B cell (primary cell): ENCODE measurements at regions not wholly inside any gene's neighbourhood (a gene's known extent, or its start where the extent isn't known, plus 50 kb on each side); places are given as distances from the start of the nearest gene placed in this dataset.

ENCODE experiments used
- ATAC-seq: fragments of 200-7000 bp; cut with Tn5 transposase; one replicate; pipeline ENCODE4 v1.10.0; 2021; ENCODE audit warnings: low read depth, mild to moderate bottlenecking, moderate number of reproducible peaks, moderate library complexity
- CTCF ChIA-PET: fragments of 350-600 bp; sonication (Branson Sonifier 250); formaldehyde crosslinking; loops from one replicate; lab custom pipeline; 2021; ENCODE audit warnings: antibody characterized with exemption, inconsistent platforms; lab: Charles Lee
- POLR2A ChIA-PET: fragments of 350-600 bp; sonication (Branson Sonifier 250); formaldehyde crosslinking; loops from one replicate; lab custom pipeline; 2021; ENCODE audit warnings: antibody characterized with exemption; lab: Charles Lee
- DNase-seq: peaks from one replicate; pipeline ENCODE4 v3.0.0; 2013
- H2AFZ ChIP-seq: 2 replicates; pipeline ENCODE4 v1.6.1; 2012; ENCODE audit warnings: mild to moderate bottlenecking, low read depth, low read length; ENCODE audit not compliant: insufficient read depth, poor library complexity, severe bottlenecking
- H3K27ac ChIP-seq, 2 donors: 1 replicate in 1 of 2; 2 replicates in 1 of 2; pipeline ENCODE4 v1.5.1; 2012 to 2013; ENCODE audit warnings: low read length in 2 of 2, mild to moderate bottlenecking in 2 of 2, moderate library complexity in 1 of 2
- H3K27me3 ChIP-seq, 4 experiments: fragments of 200-600 bp in 1 of 4; sonication (generic) in 1 of 4; replicated peaks in 1 of 4; 1 replicate in 2 of 4; 2 replicates in 2 of 4; pipeline versions ENCODE4 v1.6.1 to v1.7.0; 2013 to 2016; ENCODE audit warnings: low read length in 3 of 4, mild to moderate bottlenecking in 2 of 4, mixed read lengths in 1 of 4, moderate library complexity in 1 of 4; ENCODE audit not compliant: insufficient read depth in 4 of 4, control insufficient read depth in 3 of 4; ENCODE audit errors: control extremely low read depth in 1 of 4
- H3K36me3 ChIP-seq, 2 experiments: replicated peaks in 1 of 2; 1 replicate in 1 of 2; 2 replicates in 1 of 2; pipeline versions ENCODE4 v1.6.1 to v1.7.1; 2013; ENCODE audit warnings: low read length in 1 of 2; ENCODE audit not compliant: insufficient read depth in 2 of 2, control insufficient read depth in 1 of 2; ENCODE audit errors: control extremely low read depth in 1 of 2, extremely low read depth in 1 of 2
- H3K4me1 ChIP-seq, 2 donors: fragments of 200-600 bp in 1 of 2; sonication (generic) in 1 of 2; 1 replicate in 1 of 2; 2 replicates in 1 of 2; pipeline versions ENCODE4 v1.5.1 to v1.6.1; 2013 to 2017; ENCODE audit warnings: low read length in 2 of 2; ENCODE audit not compliant: control insufficient read depth in 2 of 2, insufficient read depth in 2 of 2
- H3K4me2 ChIP-seq: replicated peaks from 2 replicates; pipeline ENCODE3; 2012; ENCODE audit warnings: mild to moderate bottlenecking, low read depth, low read length; ENCODE audit not compliant: poor library complexity, severe bottlenecking
- H3K4me3 ChIP-seq, 5 experiments: fragments of 200-600 bp in 1 of 5; sonication (generic) in 1 of 5; 1 replicate in 3 of 5; 2 replicates in 2 of 5; pipeline versions ENCODE4 v1.5.1 to v1.7.0; 2011 to 2016; ENCODE audit warnings: low read length in 4 of 5, mild to moderate bottlenecking in 4 of 5, low read depth in 2 of 5, control low read depth in 1 of 5, moderate library complexity in 1 of 5; ENCODE audit not compliant: insufficient read depth in 1 of 5; ENCODE audit errors: control extremely low read depth in 1 of 5, extremely low read depth in 1 of 5
- H3K79me2 ChIP-seq: fragments of 200-600 bp; sonication (generic); one replicate; pipeline ENCODE4 v1.6.0; 2016; ENCODE audit warnings: low read length; ENCODE audit not compliant: control insufficient read depth, insufficient read depth
- H3K9ac ChIP-seq: fragments of 200-600 bp; sonication (generic); 2 replicates; pipeline ENCODE4 v1.6.1; 2017; ENCODE audit warnings: mild to moderate bottlenecking, low read length, moderate library complexity
- H3K9me3 ChIP-seq, 3 donors: one replicate each; pipeline versions ENCODE4 v1.6.1 to v1.7.1; 2013; ENCODE audit warnings: low read length in 2 of 3; ENCODE audit not compliant: control insufficient read depth in 2 of 3, insufficient read depth in 1 of 3; ENCODE audit errors: control extremely low read depth in 1 of 3
- H4K20me1 ChIP-seq: 2 replicates; pipeline ENCODE4 v1.6.0; 2012; ENCODE audit warnings: mild to moderate bottlenecking, low read length; ENCODE audit not compliant: insufficient read depth, control insufficient read depth, poor library complexity, severe bottlenecking
- H3K27ac Mint-ChIP-seq: one replicate; pipeline ENCODE4 v1.8.0; 2021; ENCODE audit warnings: mixed read lengths
- H3K27me3 Mint-ChIP-seq: one replicate; pipeline ENCODE4 v1.8.0; 2021; ENCODE audit warnings: mixed read lengths
- H3K4me1 Mint-ChIP-seq: one replicate; pipeline ENCODE4 v1.8.0; 2021; ENCODE audit warnings: mixed read lengths
- H3K4me3 Mint-ChIP-seq: one replicate; pipeline ENCODE4 v1.8.0; 2021; ENCODE audit warnings: mixed read lengths
- H3K9me3 Mint-ChIP-seq: one replicate; pipeline ENCODE4 v1.8.0; 2022; ENCODE audit warnings: mixed read lengths; ENCODE audit not compliant: insufficient read depth
- CTCF ChIP-seq: fragments of 200-600 bp; IDR thresholded peaks from one replicate; pipeline ENCODE4 v1.8.0; 2022; ENCODE audit warnings: antibody characterized with exemption, mild to moderate bottlenecking
- EZH2 ChIP-seq: IDR thresholded peaks from 2 replicates; pipeline ENCODE4 v1.6.1; 2012; ENCODE audit warnings: borderline replicate concordance, low read depth, mild to moderate bottlenecking, moderate library complexity, low read length; ENCODE audit not compliant: insufficient read depth, poor library complexity, severe bottlenecking
- WGBS: methylation state at CpG from one replicate; pipeline ENCODE4 v1.1.5; 2013; ENCODE audit warnings: missing lambda C conversion rate; ENCODE audit not compliant: insufficient coverage; 5-methylcytosine and 5-hydroxymethylcytosine counted together
- intact Hi-C: fragments of 100-400 bp; cut with micrococcal nuclease; formaldehyde crosslinking; loops from one replicate; pipeline ENCODE4 v1.10.0; 2022

- Mint-ChIP-seq H3K4me1 (no peaks in the 10 kb centered on the region), H3K4me3 (no peak overlapping the region), H3K9me3 (peaks cover 5% of the 10 kb centered on the region), H3K27ac (no peak overlapping the region), H3K27me3 (no peaks in the 10 kb centered on the region)
- Histone ChIP-seq H3K27ac (no peak overlapping the region), H4K20me1 (no peaks in the 10 kb centered on the region), H3K4me3 (no peak overlapping the region), H2AFZ (no peak overlapping the region), H3K4me1 (no peaks in the 10 kb centered on the region), H3K27me3 (no peaks in the 10 kb centered on the region), H3K9ac (no peak overlapping the region), H3K4me2 (no peak overlapping the region), H3K36me3 (no peaks in the 10 kb centered on the region), H3K9me3 (peaks cover 0 to 1% (median 0%) of the 10 kb centered on the region in 3 donors), H3K79me2 (no peaks in the 10 kb centered on the region)
- intact Hi-C loops, result no loop called here
- POLR2A ChIA-PET, result no interaction called here
- no peak for DNase-seq
- ATAC-seq, result no peak
- CTCF ChIA-PET, result no interaction called here
- WGBS, result no CpG with 5 or more reads among the region's 1 CpG
- no peak for TF ChIP-seq CTCF
- TF ChIP-seq EZH2, result no peak
These were observed 1629.1 kb upstream of the IGFBP7 start for GRCh38 chr4:58739275-58739674.

GRCh38 chr4:58738375-58738774, 1628.2 kb upstream of the IGFBP7 start:
- no peaks in the 10 kb centered on the region for H4K20me1 ChIP-seq
- Mint-ChIP-seq H3K27ac (no peak overlapping the region), H3K4me1 (no peaks in the 10 kb centered on the region), H3K4me3 (no peak overlapping the region), H3K27me3 (no peaks in the 10 kb centered on the region), H3K9me3 (peaks cover 5% of the 10 kb centered on the region)
- POLR2A ChIA-PET, result no interaction called here
- no peaks in the 10 kb centered on the region for H3K36me3 ChIP-seq
- peaks cover 0 to 1% (median 0%) of the 10 kb centered on the region in 3 donors for H3K9me3 ChIP-seq
- no peaks in the 10 kb centered on the region for H3K4me1 ChIP-seq
- no peak overlapping the region for H3K27ac ChIP-seq
- DNase-seq (no peak), ATAC-seq (no peak)
- CTCF ChIA-PET, result no interaction called here
- no peak overlapping the region for H3K4me3 ChIP-seq
- H3K27me3 ChIP-seq, result no peaks in the 10 kb centered on the region
- no peak overlapping the region for H3K4me2 ChIP-seq
- TF ChIP-seq EZH2 (no peak), CTCF (no peak)
- intact Hi-C loops, result no loop called here
- H3K79me2 ChIP-seq, result no peaks in the 10 kb centered on the region
- H2AFZ ChIP-seq, result no peak overlapping the region
- no peak overlapping the region for H3K9ac ChIP-seq
